IMR-90 (cell line): ENCODE measurements at regions not wholly inside any gene's neighbourhood (a gene's known extent, or its start where the extent isn't known, plus 50 kb on each side); places are given as distances from the start of the nearest gene placed in this dataset.

Experiments used
- ATAC-seq: fragments of 200-7000 bp; cut with Tn5 transposase; 2 replicates; pipeline ENCODE4 v1.9.1; 2020; ENCODE audit warnings: low read depth, mild to moderate bottlenecking, moderate library complexity
- BruUV-seq: library from RNA; stranded (reverse); fragments of 400-500 nt; replicated peaks from 2 replicates; lab custom pipeline; 2021; lab: Mats Ljungman, UMichigan
- CTCF ChIA-PET: fragments of 300-600 bp; formaldehyde crosslinking; extraction: SDS; loops from one replicate; lab custom pipeline; 2021; ENCODE audit warnings: antibody characterized with exemption; lab: Yijun Ruan, JAX
- POLR2A ChIA-PET: fragments of 300-600 bp; sonication (Branson Sonifier 250); formaldehyde crosslinking; loops from one replicate; lab custom pipeline; 2022; ENCODE audit warnings: antibody characterized with exemption; ENCODE audit not compliant: unreplicated experiment; lab: Charles Lee
- DNase-seq: peaks from one replicate; pipeline ENCODE4 v3.0.0; 2013
- H2AFZ ChIP-seq: replicated peaks from 2 replicates; pipeline ENCODE3; 2013; ENCODE audit warnings: low read length, mild to moderate bottlenecking; ENCODE audit not compliant: poor library complexity
- H2AK5ac ChIP-seq: 2 replicates; pipeline ENCODE4 v1.6.1; 2013; ENCODE audit warnings: low read depth, low read length, inconsistent platforms
- H2AK9ac ChIP-seq: replicated peaks from 2 replicates; pipeline ENCODE3; 2013; ENCODE audit warnings: mild to moderate bottlenecking, low read depth, low read length, moderate library complexity; ENCODE audit not compliant: poor library complexity
- H2BK120ac ChIP-seq: 2 replicates; pipeline ENCODE4 v1.6.1; 2013; ENCODE audit warnings: low read depth, low read length, inconsistent platforms
- H2BK15ac ChIP-seq: 3 replicates; pipeline ENCODE4 v1.6.1; 2013; ENCODE audit warnings: low read depth, low read length, inconsistent platforms
- H2BK20ac ChIP-seq: 2 replicates; pipeline ENCODE4 v1.6.1; 2013; ENCODE audit warnings: low read depth, mild to moderate bottlenecking, inconsistent platforms, low read length, moderate library complexity
- H2BK5ac ChIP-seq: 2 replicates; pipeline ENCODE4 v1.6.1; 2013; ENCODE audit warnings: mild to moderate bottlenecking, low read depth, low read length, inconsistent platforms; ENCODE audit not compliant: poor library complexity, severe bottlenecking
- H3K14ac ChIP-seq: replicated peaks from 2 replicates; pipeline ENCODE4 v1.6.1; 2013; ENCODE audit warnings: low read depth, low read length, inconsistent platforms
- H3K18ac ChIP-seq: 2 replicates; pipeline ENCODE4 v1.6.1; 2013; ENCODE audit warnings: low read depth, low read length, control low read depth
- H3K23ac ChIP-seq: 2 replicates; pipeline ENCODE4 v1.6.1; 2013; ENCODE audit warnings: low read depth, low read length, inconsistent platforms
- H3K27ac ChIP-seq: 2 replicates; pipeline ENCODE4 v1.5.1; 2013; ENCODE audit warnings: mild to moderate bottlenecking, control low read depth, low read length; ENCODE audit not compliant: insufficient read depth
- H3K27me3 ChIP-seq: 2 replicates; pipeline ENCODE4 v1.6.1; 2013; ENCODE audit warnings: low read length; ENCODE audit not compliant: control insufficient read depth, insufficient read depth
- H3K36me3 ChIP-seq: 2 replicates; pipeline ENCODE4 v1.6.1; 2013; ENCODE audit warnings: low read length, mixed read lengths; ENCODE audit not compliant: control insufficient read depth, insufficient read depth
- H3K4ac ChIP-seq: 2 replicates; pipeline ENCODE4 v1.6.1; 2013; ENCODE audit warnings: low read depth, low read length, inconsistent platforms
- H3K4me1 ChIP-seq: 2 replicates; pipeline ENCODE4 v1.6.1; 2013; ENCODE audit warnings: low read length, mixed read lengths; ENCODE audit not compliant: control insufficient read depth, insufficient read depth
- H3K4me2 ChIP-seq: 2 replicates; pipeline ENCODE4 v1.6.1; 2013; ENCODE audit warnings: low read depth, mild to moderate bottlenecking, control low read depth, low read length, moderate library complexity
- H3K4me3 ChIP-seq: 2 replicates; pipeline ENCODE4 v1.5.1; 2013; ENCODE audit warnings: low read depth, mild to moderate bottlenecking, control low read depth, low read length, moderate library complexity; ENCODE audit not compliant: insufficient read depth
- H3K56ac ChIP-seq: 2 replicates; pipeline ENCODE4 v1.6.1; 2013; ENCODE audit warnings: low read length, inconsistent platforms; ENCODE audit not compliant: insufficient read depth; ENCODE audit errors: extremely low read depth
- H3K79me1 ChIP-seq, 2 experiments: 2 replicates each; pipeline ENCODE4 v1.6.1; 2013; ENCODE audit warnings: low read length in 2 of 2, inconsistent platforms in 1 of 2, low read depth in 1 of 2
- H3K9ac ChIP-seq: 2 replicates; pipeline ENCODE4 v1.6.1; 2013; ENCODE audit warnings: low read depth, low read length, control low read depth
- H3K9me1 ChIP-seq: 2 replicates; pipeline ENCODE4 v1.6.1; 2013; ENCODE audit warnings: low read length, inconsistent platforms; ENCODE audit not compliant: insufficient read depth
- H3K9me3 ChIP-seq: 2 replicates; pipeline ENCODE4 v1.6.1; 2013; ENCODE audit warnings: low read length; ENCODE audit not compliant: control insufficient read depth, insufficient read depth
- H4K20me1 ChIP-seq: 2 replicates; pipeline ENCODE4 v1.6.1; 2013; ENCODE audit warnings: low read length, inconsistent platforms; ENCODE audit not compliant: insufficient read depth
- H4K5ac ChIP-seq: 2 replicates; pipeline ENCODE4 v1.6.1; 2013; ENCODE audit warnings: mild to moderate bottlenecking, low read depth, low read length, control low read depth
- H4K8ac ChIP-seq, 2 experiments: 2 replicates each; pipeline ENCODE4 v1.6.1; 2013; ENCODE audit warnings: low read depth in 2 of 2, low read length in 2 of 2, control low read depth in 1 of 2, inconsistent platforms in 1 of 2
- H4K91ac ChIP-seq: 2 replicates; pipeline ENCODE4 v1.6.1; 2013; ENCODE audit warnings: low read depth, low read length, inconsistent platforms; ENCODE audit not compliant: insufficient read depth
- BHLHE40 ChIP-seq: fragments of 150-350 bp; IDR thresholded peaks from 2 replicates; pipeline ENCODE4 v1.6.1; 2016; ENCODE audit warnings: mild to moderate bottlenecking, low read depth, low read length
- CEBPB ChIP-seq: IDR thresholded peaks from 2 replicates; pipeline ENCODE4 v1.6.1; 2012; ENCODE audit warnings: low read depth, low read length, improper control_type of control experiment
- CHD1 ChIP-seq: IDR thresholded peaks from 2 replicates; pipeline ENCODE4 v1.6.1; 2012; ENCODE audit warnings: low read depth, low read length, improper control_type of control experiment
- FOS ChIP-seq: fragments of 150-350 bp; IDR thresholded peaks from 2 replicates; pipeline ENCODE4 v1.6.1; 2016; ENCODE audit warnings: low read depth, low read length
- MAFK ChIP-seq: IDR thresholded peaks from 2 replicates; pipeline ENCODE4 v1.6.1; 2012; ENCODE audit warnings: low read depth, low read length, improper control_type of control experiment
- MAZ ChIP-seq: IDR thresholded peaks from 2 replicates; pipeline ENCODE4 v1.6.1; 2012; ENCODE audit warnings: low read depth, mild to moderate bottlenecking, low read length, improper control_type of control experiment, moderate library complexity, borderline replicate concordance
- MXI1 ChIP-seq: IDR thresholded peaks from 2 replicates; pipeline ENCODE4 v1.6.1; 2012; ENCODE audit warnings: low read depth, mild to moderate bottlenecking, low read length, moderate library complexity, borderline replicate concordance
- NFE2L2 ChIP-seq: fragments of 150-350 bp; IDR thresholded peaks from 2 replicates; pipeline ENCODE4 v1.6.1; 2016; ENCODE audit warnings: low read depth, mild to moderate bottlenecking, low read length
- POLR2A ChIP-seq: IDR thresholded peaks from 2 replicates; pipeline ENCODE4 v1.6.1; 2012; ENCODE audit warnings: mild to moderate bottlenecking, low read depth, low read length
- RAD21 ChIP-seq: IDR thresholded peaks from 2 replicates; pipeline ENCODE4 v1.6.1; 2012; ENCODE audit warnings: low read length, improper control_type of control experiment
- RCOR1 ChIP-seq: IDR thresholded peaks from 2 replicates; pipeline ENCODE4 v1.6.1; 2012; ENCODE audit warnings: mild to moderate bottlenecking, low read length, improper control_type of control experiment; ENCODE audit not compliant: insufficient replicate concordance
- RFX5 ChIP-seq: IDR thresholded peaks from 2 replicates; pipeline ENCODE4 v1.8.0; 2012; ENCODE audit warnings: low read depth, mild to moderate bottlenecking, low read length, moderate library complexity
- SMC3 ChIP-seq: fragments of 150-350 bp; IDR thresholded peaks from 2 replicates; pipeline ENCODE4 v1.6.1; 2016; ENCODE audit warnings: low read depth, mild to moderate bottlenecking, antibody characterized with exemption, low read length, moderate library complexity
- WGBS, 2 experiments: methylation state at CpG; one replicate each; pipeline versions ENCODE4 v1.1.5 to v1.1.7; 2013; ENCODE audit warnings: missing lambda C conversion rate in 2 of 2; ENCODE audit not compliant: insufficient read length in 1 of 2; ENCODE audit errors: extremely low coverage in 2 of 2; 5-methylcytosine and 5-hydroxymethylcytosine counted together
- dilution Hi-C: fragments of 300-500 bp; cut with HindIII; formaldehyde crosslinking; loops from one replicate; pipeline ENCODE4 v1.14.3; 2018; ENCODE audit warnings: low sequenced_read_pairs; ENCODE audit not compliant: unreplicated experiment
- in situ Hi-C: fragments of 300-500 bp; cut with MboI; formaldehyde crosslinking; loops from 3 replicates; pipeline ENCODE4 v1.14.3; 2019; ENCODE audit warnings: low sequenced_read_pairs, inconsistent platforms, mixed read lengths
- intact Hi-C: fragments of 100-400 bp; cut with micrococcal nuclease; formaldehyde crosslinking; loops from 2 replicates; pipeline ENCODE4 v1.10.0; 2022
- TF ChIP-seq, protein P1 (sequence below): conservative IDR thresholded peaks from 2 replicates; pipeline ENCODE4 v1.5.1; 2012; ENCODE audit warnings: mild to moderate bottlenecking, low read depth, low read length, improper control_type of control experiment
- TF ChIP-seq, protein P2 (sequence below): fragments of 150-350 bp; IDR thresholded peaks from 2 replicates; pipeline ENCODE4 v1.6.1; 2017; ENCODE audit warnings: mild to moderate bottlenecking, antibody characterized with exemption, low read length, low read depth
- TF ChIP-seq, protein P3 (sequence below): fragments of 150-350 bp; IDR thresholded peaks from 2 replicates; pipeline ENCODE4 v1.6.1; 2016; ENCODE audit warnings: low read depth, mild to moderate bottlenecking, low read length, moderate library complexity, borderline replicate concordance

DNA sequence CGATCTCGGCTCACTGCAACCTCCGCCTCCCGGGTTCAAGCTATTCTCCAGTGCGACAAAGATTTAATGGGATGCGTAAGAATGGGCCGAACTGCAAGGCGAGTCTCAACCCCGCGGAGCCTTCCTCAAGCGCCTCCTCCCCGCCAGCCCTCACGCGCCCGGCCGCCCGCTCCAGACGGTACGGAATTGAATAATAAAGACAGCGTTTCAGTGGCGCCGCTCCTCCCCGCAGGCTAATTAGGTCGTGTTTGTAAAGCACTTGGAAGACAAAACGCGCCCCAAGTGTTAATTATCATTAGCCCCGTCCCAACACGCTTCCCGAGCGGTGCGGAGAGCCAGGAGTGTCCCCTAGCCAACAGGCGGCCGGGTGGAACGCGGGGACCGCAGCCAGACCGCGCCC is 192.0 kb downstream of the BUD13 start:
- no peak overlapping the region for H3K23ac ChIP-seq
- H3K36me3 ChIP-seq, result no peaks in the 10 kb centered on the region
- H3K9me3 ChIP-seq, result no peaks in the 10 kb centered on the region
- CTCF ChIA-PET, result no interaction called here
- H3K9ac ChIP-seq, result no peak overlapping the region
- H4K20me1 ChIP-seq, result no peaks in the 10 kb centered on the region
- H3K79me1 ChIP-seq, result no peaks in the 10 kb centered on the region
- no peak overlapping the region for H4K5ac ChIP-seq
- POLR2A ChIA-PET, result no interaction called here
- no peak overlapping the region for H2AK9ac ChIP-seq
- no peak overlapping the region for H2BK120ac ChIP-seq
- no peaks in the 10 kb centered on the region for H3K9me1 ChIP-seq
- 0% methylated on average over 5 of the region's 38 CpGs; no CpG with 5 or more reads in 1 of the 2 experiments for WGBS, 2 experiments
- no peak overlapping the region for H2BK5ac ChIP-seq
- dilution Hi-C loops, result no loop called here
- no peak overlapping the region for H4K91ac ChIP-seq
- in situ Hi-C loops, result no loop called here
- no peak overlapping the region for H2BK20ac ChIP-seq
- no peak overlapping the region for H4K8ac ChIP-seq
- H3K27ac ChIP-seq, result no peak overlapping the region
- H2AK5ac ChIP-seq, result no peak overlapping the region
- H3K4me3 ChIP-seq, result no peak overlapping the region
- no peak overlapping the region for H3K4ac ChIP-seq
- ATAC-seq (no peak), DNase-seq (no peak)
- H2BK15ac ChIP-seq, result no peak overlapping the region
- H2AFZ ChIP-seq, result peak overlapping the region; percentile 21
- H3K14ac ChIP-seq, result no peak overlapping the region
- no peak overlapping the region for H3K18ac ChIP-seq
- H3K4me2 ChIP-seq, result no peak overlapping the region
- no peak overlapping the region for H3K56ac ChIP-seq
- no TSS peak for BruUV-seq
- H3K4me1 ChIP-seq, result no peaks in the 10 kb centered on the region
- TF ChIP-seq FOS (no peak), POLR2A (no peak), BHLHE40 (no peak), SMC3 (no peak), MAFK (no peak), MXI1 (no peak), NFE2L2 (no peak), CEBPB (no peak), MAZ (no peak), RFX5 (no peak), RCOR1 (no peak), RAD21 (no peak), CHD1 (no peak)
- TF ChIP-seq, protein P1, sequence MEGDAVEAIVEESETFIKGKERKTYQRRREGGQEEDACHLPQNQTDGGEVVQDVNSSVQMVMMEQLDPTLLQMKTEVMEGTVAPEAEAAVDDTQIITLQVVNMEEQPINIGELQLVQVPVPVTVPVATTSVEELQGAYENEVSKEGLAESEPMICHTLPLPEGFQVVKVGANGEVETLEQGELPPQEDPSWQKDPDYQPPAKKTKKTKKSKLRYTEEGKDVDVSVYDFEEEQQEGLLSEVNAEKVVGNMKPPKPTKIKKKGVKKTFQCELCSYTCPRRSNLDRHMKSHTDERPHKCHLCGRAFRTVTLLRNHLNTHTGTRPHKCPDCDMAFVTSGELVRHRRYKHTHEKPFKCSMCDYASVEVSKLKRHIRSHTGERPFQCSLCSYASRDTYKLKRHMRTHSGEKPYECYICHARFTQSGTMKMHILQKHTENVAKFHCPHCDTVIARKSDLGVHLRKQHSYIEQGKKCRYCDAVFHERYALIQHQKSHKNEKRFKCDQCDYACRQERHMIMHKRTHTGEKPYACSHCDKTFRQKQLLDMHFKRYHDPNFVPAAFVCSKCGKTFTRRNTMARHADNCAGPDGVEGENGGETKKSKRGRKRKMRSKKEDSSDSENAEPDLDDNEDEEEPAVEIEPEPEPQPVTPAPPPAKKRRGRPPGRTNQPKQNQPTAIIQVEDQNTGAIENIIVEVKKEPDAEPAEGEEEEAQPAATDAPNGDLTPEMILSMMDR, result no peak
- TF ChIP-seq, protein P2, sequence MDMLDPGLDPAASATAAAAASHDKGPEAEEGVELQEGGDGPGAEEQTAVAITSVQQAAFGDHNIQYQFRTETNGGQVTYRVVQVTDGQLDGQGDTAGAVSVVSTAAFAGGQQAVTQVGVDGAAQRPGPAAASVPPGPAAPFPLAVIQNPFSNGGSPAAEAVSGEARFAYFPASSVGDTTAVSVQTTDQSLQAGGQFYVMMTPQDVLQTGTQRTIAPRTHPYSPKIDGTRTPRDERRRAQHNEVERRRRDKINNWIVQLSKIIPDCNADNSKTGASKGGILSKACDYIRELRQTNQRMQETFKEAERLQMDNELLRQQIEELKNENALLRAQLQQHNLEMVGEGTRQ, result no peak
- TF ChIP-seq, protein P3, sequence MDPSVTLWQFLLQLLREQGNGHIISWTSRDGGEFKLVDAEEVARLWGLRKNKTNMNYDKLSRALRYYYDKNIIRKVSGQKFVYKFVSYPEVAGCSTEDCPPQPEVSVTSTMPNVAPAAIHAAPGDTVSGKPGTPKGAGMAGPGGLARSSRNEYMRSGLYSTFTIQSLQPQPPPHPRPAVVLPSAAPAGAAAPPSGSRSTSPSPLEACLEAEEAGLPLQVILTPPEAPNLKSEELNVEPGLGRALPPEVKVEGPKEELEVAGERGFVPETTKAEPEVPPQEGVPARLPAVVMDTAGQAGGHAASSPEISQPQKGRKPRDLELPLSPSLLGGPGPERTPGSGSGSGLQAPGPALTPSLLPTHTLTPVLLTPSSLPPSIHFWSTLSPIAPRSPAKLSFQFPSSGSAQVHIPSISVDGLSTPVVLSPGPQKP, result no peak
- peaks cover 52% of the 10 kb centered on the region for H3K27me3 ChIP-seq
- intact Hi-C loops, result no loop called here
